GM12874 (cell line): ENCODE measurements at regions not wholly inside any gene's neighbourhood (a gene's known extent, or its start where the extent isn't known, plus 50 kb on each side); places are given as distances from the start of the nearest gene placed in this dataset.

ENCODE experiments used
- CTCF ChIP-seq: IDR thresholded peaks from 2 replicates; pipeline ENCODE4 v1.5.1; 2011; ENCODE audit warnings: low read depth, mild to moderate bottlenecking, control low read depth, low read length, moderate library complexity; ENCODE audit not compliant: insufficient read depth

GRCh38 chr4:157908691-157909090 is 264.1 kb downstream of the GASK1B start:
- TF ChIP-seq CTCF: no peak

GRCh38 chr4:157908031-157908430 is 264.8 kb downstream of the GASK1B start:
- TF ChIP-seq CTCF: no peak

GRCh38 chr4:157907226-157907946 is 265.4 kb downstream of the GASK1B start:
- no peak for TF ChIP-seq CTCF

- no peak for TF ChIP-seq CTCF
Measured at GRCh38 chr4:157898836-157899605, 273.8 kb downstream of the GASK1B start.

- TF ChIP-seq CTCF: no peak
Measured at GRCh38 chr4:157897855-157898370, 274.9 kb downstream of the GASK1B start.

GRCh38 chr4:157896726-157897125 is 276.1 kb downstream of the GASK1B start:
- TF ChIP-seq CTCF: no peak

GRCh38 chr4:157895205-157895604 is 277.6 kb downstream of the GASK1B start:
- TF ChIP-seq CTCF: no peak
